B cell (primary cell): ENCODE measurements at regions not wholly inside any gene's neighbourhood (a gene's known extent, or its start where the extent isn't known, plus 50 kb on each side); places are given as distances from the start of the nearest gene placed in this dataset.

Experiments used
- CTCF ChIP-seq: fragments of 200-600 bp; IDR thresholded peaks from one replicate; pipeline ENCODE4 v1.8.0; 2022; ENCODE audit warnings: antibody characterized with exemption, mild to moderate bottlenecking
- EZH2 ChIP-seq: IDR thresholded peaks from 2 replicates; pipeline ENCODE4 v1.6.1; 2012; ENCODE audit warnings: borderline replicate concordance, low read depth, mild to moderate bottlenecking, moderate library complexity, low read length; ENCODE audit not compliant: insufficient read depth, poor library complexity, severe bottlenecking

- TF ChIP-seq CTCF (no peak), EZH2 (no peak)
These were observed 129.3 kb downstream of the BUD13 start for GRCh38 chr11:116643521-116643920.
